Activated naive CD8-positive, alpha-beta T cell (primary cell): ENCODE measurements at regions not wholly inside any gene's neighbourhood (a gene's known extent, or its start where the extent isn't known, plus 50 kb on each side); places are given as distances from the start of the nearest gene placed in this dataset.

Experiments used
- H3K27ac Mint-ChIP-seq: one replicate; pipeline ENCODE4 v1.8.0; 2021; ENCODE audit warnings: mixed read lengths
- H3K27me3 Mint-ChIP-seq: one replicate; pipeline ENCODE4 v1.8.0; 2021; ENCODE audit warnings: mixed read lengths
- H3K36me3 Mint-ChIP-seq: one replicate; pipeline ENCODE4 v1.8.0; 2021; ENCODE audit warnings: mixed read lengths
- H3K4me1 Mint-ChIP-seq: one replicate; pipeline ENCODE4 v1.8.0; 2021; ENCODE audit warnings: low read depth, mixed read lengths
- H3K4me3 Mint-ChIP-seq: one replicate; pipeline ENCODE4 v1.8.0; 2021; ENCODE audit warnings: mild to moderate bottlenecking, mixed read lengths
- H3K9me3 Mint-ChIP-seq: one replicate; pipeline ENCODE4 v1.8.0; 2021; ENCODE audit warnings: low read depth, mixed read lengths

GRCh38 chr16:73601911-73602310, 554.0 kb upstream of the ZFHX3 start:
- Mint-ChIP-seq H3K4me3 (no peak overlapping the region), H3K4me1 (no peaks in the 10 kb centered on the region), H3K27ac (no peak overlapping the region), H3K9me3 (no peaks in the 10 kb centered on the region), H3K27me3 (no peaks in the 10 kb centered on the region), H3K36me3 (no peaks in the 10 kb centered on the region)

GRCh38 chr16:73599870-73600269, 551.9 kb upstream of the ZFHX3 start:
- Mint-ChIP-seq H3K9me3 (no peaks in the 10 kb centered on the region), H3K4me1 (no peaks in the 10 kb centered on the region), H3K36me3 (no peaks in the 10 kb centered on the region), H3K27me3 (no peaks in the 10 kb centered on the region), H3K27ac (no peak overlapping the region), H3K4me3 (no peak overlapping the region)

DNA sequence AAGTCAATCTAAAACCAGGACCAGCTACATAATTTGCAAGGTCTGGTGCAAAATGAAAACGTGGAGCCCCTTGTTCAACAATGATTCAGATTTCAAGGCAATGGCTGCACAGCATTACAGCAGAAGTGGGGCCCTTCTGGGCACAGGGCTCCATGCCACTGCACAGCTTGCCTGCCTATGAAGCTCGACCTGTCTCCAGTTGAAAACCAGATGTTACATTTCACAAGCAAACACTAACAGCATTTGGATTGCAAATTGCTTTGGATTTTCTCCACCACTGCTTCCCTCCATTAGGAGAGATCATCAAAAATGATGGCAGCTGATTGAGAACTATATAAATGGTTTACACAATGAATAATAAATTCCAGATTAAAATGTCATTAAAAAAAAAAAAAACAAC, 551.4 kb upstream of the ZFHX3 start:
- Mint-ChIP-seq H3K9me3 (no peaks in the 10 kb centered on the region), H3K36me3 (no peaks in the 10 kb centered on the region), H3K4me3 (no peak overlapping the region), H3K27ac (no peak overlapping the region), H3K27me3 (no peaks in the 10 kb centered on the region), H3K4me1 (no peaks in the 10 kb centered on the region)

- peaks cover 6% of the 10 kb centered on the region for H3K9me3 Mint-ChIP-seq
- no peaks in the 10 kb centered on the region for H3K4me1 Mint-ChIP-seq
- no peak overlapping the region for H3K4me3 Mint-ChIP-seq
- peaks cover 4% of the 10 kb centered on the region for H3K27me3 Mint-ChIP-seq
- H3K36me3 Mint-ChIP-seq: no peaks in the 10 kb centered on the region
- H3K27ac Mint-ChIP-seq: no peak overlapping the region
Observed at GRCh38 chr16:73584157-73584556, 536.2 kb upstream of the ZFHX3 start.

- no peak overlapping the region for H3K27ac Mint-ChIP-seq
- no peaks in the 10 kb centered on the region for H3K9me3 Mint-ChIP-seq
- no peaks in the 10 kb centered on the region for H3K36me3 Mint-ChIP-seq
- no peaks in the 10 kb centered on the region for H3K4me1 Mint-ChIP-seq
- H3K27me3 Mint-ChIP-seq: peaks cover 8% of the 10 kb centered on the region
- no peak overlapping the region for H3K4me3 Mint-ChIP-seq
Observed at GRCh38 chr16:73572135-73572828, 524.4 kb upstream of the ZFHX3 start.

GRCh38 chr16:73569266-73569980, 521.5 kb upstream of the ZFHX3 start:
- Mint-ChIP-seq H3K36me3 (no peaks in the 10 kb centered on the region), H3K27me3 (peaks cover 9% of the 10 kb centered on the region), H3K4me1 (no peaks in the 10 kb centered on the region), H3K9me3 (no peaks in the 10 kb centered on the region), H3K4me3 (no peak overlapping the region), H3K27ac (no peak overlapping the region)

- Mint-ChIP-seq H3K27ac (no peak overlapping the region), H3K4me1 (no peaks in the 10 kb centered on the region), H3K27me3 (peaks cover 9% of the 10 kb centered on the region), H3K36me3 (no peaks in the 10 kb centered on the region), H3K9me3 (no peaks in the 10 kb centered on the region), H3K4me3 (no peak overlapping the region)
Observed at GRCh38 chr16:73568769-73569168, 520.8 kb upstream of the ZFHX3 start.

- no peaks in the 10 kb centered on the region for H3K4me1 Mint-ChIP-seq
- H3K36me3 Mint-ChIP-seq: no peaks in the 10 kb centered on the region
- no peaks in the 10 kb centered on the region for H3K9me3 Mint-ChIP-seq
- no peak overlapping the region for H3K4me3 Mint-ChIP-seq
- H3K27me3 Mint-ChIP-seq: peaks cover 9% of the 10 kb centered on the region
- H3K27ac Mint-ChIP-seq: no peak overlapping the region
Observed at GRCh38 chr16:73565925-73566324, 518.0 kb upstream of the ZFHX3 start.

GRCh38 chr16:73565263-73565662, 517.3 kb upstream of the ZFHX3 start:
- Mint-ChIP-seq H3K9me3 (no peaks in the 10 kb centered on the region), H3K27ac (no peak overlapping the region), H3K27me3 (peaks cover 8% of the 10 kb centered on the region), H3K4me3 (no peak overlapping the region), H3K36me3 (no peaks in the 10 kb centered on the region), H3K4me1 (no peaks in the 10 kb centered on the region)

GRCh38 chr16:73563709-73564108, 515.8 kb upstream of the ZFHX3 start:
- H3K36me3 Mint-ChIP-seq: no peaks in the 10 kb centered on the region
- H3K27me3 Mint-ChIP-seq: peaks cover 5% of the 10 kb centered on the region
- H3K4me3 Mint-ChIP-seq: no peak overlapping the region
- no peak overlapping the region for H3K27ac Mint-ChIP-seq
- no peaks in the 10 kb centered on the region for H3K9me3 Mint-ChIP-seq
- H3K4me1 Mint-ChIP-seq: no peaks in the 10 kb centered on the region

- H3K9me3 Mint-ChIP-seq: no peaks in the 10 kb centered on the region
- H3K27me3 Mint-ChIP-seq: no peaks in the 10 kb centered on the region
- no peak overlapping the region for H3K4me3 Mint-ChIP-seq
- no peaks in the 10 kb centered on the region for H3K36me3 Mint-ChIP-seq
- no peak overlapping the region for H3K27ac Mint-ChIP-seq
- no peaks in the 10 kb centered on the region for H3K4me1 Mint-ChIP-seq
Observed at GRCh38 chr16:73560497-73560896, 512.6 kb upstream of the ZFHX3 start.

DNA sequence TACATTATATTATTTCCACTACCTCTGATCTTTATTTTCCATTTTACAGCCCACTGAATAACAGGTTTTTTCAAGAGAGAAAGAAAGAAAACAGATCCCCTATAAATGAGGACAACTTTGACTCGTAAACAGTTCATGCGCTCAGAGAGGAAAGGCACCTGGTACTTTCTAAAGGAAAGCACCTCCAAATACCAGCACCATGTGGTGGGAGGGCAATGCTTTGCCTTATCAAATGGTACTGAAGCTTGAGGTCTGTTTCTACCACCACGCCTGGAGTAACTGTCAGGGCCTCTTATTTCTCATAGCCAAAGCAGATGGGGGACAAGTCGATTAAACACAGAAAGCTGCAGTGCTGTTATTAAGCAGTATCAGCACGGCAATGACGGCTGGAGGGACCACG, 510.3 kb upstream of the ZFHX3 start:
- no peaks in the 10 kb centered on the region for H3K9me3 Mint-ChIP-seq
- no peak overlapping the region for H3K27ac Mint-ChIP-seq
- no peaks in the 10 kb centered on the region for H3K36me3 Mint-ChIP-seq
- H3K27me3 Mint-ChIP-seq: no peaks in the 10 kb centered on the region
- no peaks in the 10 kb centered on the region for H3K4me1 Mint-ChIP-seq
- H3K4me3 Mint-ChIP-seq: no peak overlapping the region

GRCh38 chr16:73553941-73554660, 506.2 kb upstream of the ZFHX3 start:
- no peaks in the 10 kb centered on the region for H3K4me1 Mint-ChIP-seq
- no peak overlapping the region for H3K27ac Mint-ChIP-seq
- no peak overlapping the region for H3K4me3 Mint-ChIP-seq
- peaks cover 6% of the 10 kb centered on the region for H3K27me3 Mint-ChIP-seq
- H3K36me3 Mint-ChIP-seq: no peaks in the 10 kb centered on the region
- no peaks in the 10 kb centered on the region for H3K9me3 Mint-ChIP-seq

DNA sequence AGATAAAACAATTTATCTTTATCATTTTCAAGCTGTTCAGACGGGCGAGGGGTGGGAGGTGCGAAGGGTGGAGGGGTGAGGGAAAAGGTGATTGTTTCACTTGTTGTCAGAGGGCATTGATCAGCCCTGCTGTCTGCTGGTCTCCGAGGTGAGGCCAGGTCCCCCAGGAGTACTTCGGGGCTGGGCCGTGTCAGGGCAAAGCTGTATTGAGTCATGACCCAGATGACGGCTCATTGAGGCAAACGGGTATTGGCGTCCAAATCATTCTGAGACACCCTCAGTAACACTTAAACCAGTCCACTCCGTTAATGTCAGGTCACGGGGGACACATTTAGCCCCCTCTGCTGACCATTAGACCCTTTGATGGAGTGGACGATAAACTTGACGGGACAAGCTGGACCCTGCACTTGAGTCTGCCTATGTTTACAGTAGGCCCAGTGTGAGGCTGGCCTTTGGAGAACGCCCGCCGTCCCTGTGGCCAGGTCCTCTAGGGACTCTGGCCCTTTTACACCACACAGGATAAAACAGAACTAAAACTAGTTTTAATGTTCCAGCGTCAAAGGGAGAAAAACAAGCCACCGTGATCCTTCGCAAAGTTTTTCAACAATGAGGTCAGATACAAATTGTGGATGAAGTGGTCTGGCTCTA, 502.2 kb upstream of the ZFHX3 start:
- Mint-ChIP-seq H3K4me1 (peaks cover 2% of the 10 kb centered on the region), H3K9me3 (no peaks in the 10 kb centered on the region), H3K27me3 (peaks cover 19% of the 10 kb centered on the region), H3K4me3 (no peak overlapping the region), H3K36me3 (no peaks in the 10 kb centered on the region), H3K27ac (no peak overlapping the region)
